ENCODE measurements at regions not wholly inside any gene's neighbourhood (a gene's known extent, or its start where the extent isn't known, plus 50 kb on each side); places are given as distances from the start of the nearest gene placed in this dataset.
A peak's percentile ranks its signal among the peaks of the same experiment; 100 is the strongest.
"Not testable (repeated sequence)": the region's sequence is repeated elsewhere in the genome, so short reads cannot be mapped to it uniquely, and the experiment has no call there.

GRCh38 chr16:73955702-73956101 is 340.9 kb upstream of the PSMD7 start:
- DNase-seq (ENCODE audit: low spot score): no peak

DNA sequence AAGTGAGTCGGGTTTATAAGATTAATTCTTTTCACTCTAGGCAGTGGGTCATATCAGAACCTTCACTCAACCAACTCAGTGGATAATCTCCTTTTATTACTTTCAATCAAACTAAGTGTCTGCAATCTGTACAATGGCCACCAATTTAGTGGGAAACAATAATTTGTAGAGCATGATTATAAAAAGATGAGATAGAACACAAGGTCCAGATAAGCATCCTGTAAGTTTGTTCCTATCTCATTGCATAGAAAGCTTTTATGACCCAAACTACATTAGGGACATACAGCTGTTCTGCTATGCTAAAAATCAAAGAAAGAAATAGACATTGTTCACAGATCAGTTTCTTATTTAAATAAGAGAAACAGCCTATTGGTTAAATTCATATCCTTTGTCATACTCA is 341.4 kb upstream of the PSMD7 start:
- DNase-seq (ENCODE audit: low spot score): no peak

- no peak for DNase-seq (ENCODE audit: low spot score)
Measured at GRCh38 chr16:73951481-73951880, 345.1 kb upstream of the PSMD7 start.

DNA sequence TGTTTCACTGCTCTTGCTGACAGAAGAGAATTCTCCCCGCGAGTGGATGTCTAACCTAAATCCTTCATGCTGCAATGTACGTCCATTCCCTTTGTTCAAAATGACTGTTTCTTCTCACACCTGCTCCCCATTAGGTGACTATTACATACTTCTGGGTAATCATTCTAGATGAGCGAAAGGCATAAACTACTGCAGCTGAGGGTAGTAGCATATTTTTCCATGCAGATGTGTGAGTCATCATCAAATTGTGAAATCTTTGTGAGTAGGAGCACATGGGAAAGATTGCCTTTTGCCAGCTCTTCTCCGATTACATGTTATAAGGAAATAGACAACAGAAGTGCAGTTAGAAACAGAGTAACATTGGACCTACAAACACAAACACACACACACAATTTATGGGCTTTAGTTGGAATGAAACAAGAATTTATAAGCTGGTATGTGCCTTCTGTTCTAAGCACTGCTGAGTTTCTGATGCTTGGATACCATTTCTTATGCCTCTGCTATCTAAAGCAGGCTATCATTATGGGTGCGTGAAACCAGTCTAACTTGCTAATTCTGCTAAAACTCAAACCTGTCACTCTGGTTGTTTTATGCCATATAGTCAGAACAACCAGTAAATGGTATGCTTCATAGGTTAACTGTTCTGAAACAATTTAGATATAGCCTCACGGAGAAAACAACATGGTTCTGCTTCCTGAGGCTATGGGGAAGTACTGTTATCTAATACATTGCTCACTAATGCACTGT is 346.9 kb upstream of the PSMD7 start:
- peak; percentile 34 for DNase-seq (ENCODE audit: low spot score)

GRCh38 chr16:73945631-73946030 is 351.0 kb upstream of the PSMD7 start:
- no peak for DNase-seq (ENCODE audit: low spot score)

- not testable (repeated sequence) for DNase-seq (ENCODE audit: low spot score)
Measured at GRCh38 chr16:73943184-73943583, 353.4 kb upstream of the PSMD7 start.

- not testable (repeated sequence) for DNase-seq (ENCODE audit: low spot score)
Measured at GRCh38 chr16:73940786-73941185, 355.8 kb upstream of the PSMD7 start.

DNA sequence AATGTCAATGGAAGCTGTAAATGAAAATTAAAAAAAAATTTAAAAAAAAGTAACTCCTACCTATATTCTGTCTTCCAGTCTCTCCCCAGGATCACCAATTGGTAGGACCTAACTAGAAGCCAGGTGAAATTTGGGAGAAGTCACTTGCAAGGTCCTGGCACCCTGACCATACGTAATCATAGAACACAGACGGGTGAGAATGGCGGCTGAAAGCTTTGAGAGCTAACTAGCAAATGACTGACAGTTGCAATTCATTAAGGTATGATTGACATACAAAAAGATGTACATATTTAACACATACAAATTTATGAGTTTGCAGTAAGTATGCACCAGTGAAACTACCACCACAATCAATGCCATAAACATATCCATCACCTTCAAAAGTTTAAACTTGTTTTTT is 372.7 kb upstream of the PSMD7 start:
- DNase-seq (ENCODE audit: low spot score): no peak

DNA sequence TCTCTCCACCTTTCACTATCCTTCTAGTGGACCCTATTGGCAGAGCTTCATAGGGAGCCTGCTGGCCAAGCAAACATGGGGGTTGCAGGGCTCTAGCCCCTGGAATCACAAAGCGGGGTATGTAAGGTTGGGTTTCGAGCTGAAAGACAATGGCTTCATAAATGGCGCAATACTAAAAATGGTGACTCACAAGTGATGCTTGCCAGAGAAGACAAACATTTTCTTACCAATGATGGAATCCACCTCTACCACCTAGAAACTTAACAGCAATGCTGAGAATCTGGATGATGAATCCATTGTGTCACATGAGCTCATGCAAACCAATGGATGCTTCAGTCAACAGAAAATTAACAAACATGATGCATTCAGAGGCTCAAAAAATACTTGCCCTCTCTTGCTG is 375.3 kb upstream of the PSMD7 start:
- no peak for DNase-seq (ENCODE audit: low spot score)

DNA sequence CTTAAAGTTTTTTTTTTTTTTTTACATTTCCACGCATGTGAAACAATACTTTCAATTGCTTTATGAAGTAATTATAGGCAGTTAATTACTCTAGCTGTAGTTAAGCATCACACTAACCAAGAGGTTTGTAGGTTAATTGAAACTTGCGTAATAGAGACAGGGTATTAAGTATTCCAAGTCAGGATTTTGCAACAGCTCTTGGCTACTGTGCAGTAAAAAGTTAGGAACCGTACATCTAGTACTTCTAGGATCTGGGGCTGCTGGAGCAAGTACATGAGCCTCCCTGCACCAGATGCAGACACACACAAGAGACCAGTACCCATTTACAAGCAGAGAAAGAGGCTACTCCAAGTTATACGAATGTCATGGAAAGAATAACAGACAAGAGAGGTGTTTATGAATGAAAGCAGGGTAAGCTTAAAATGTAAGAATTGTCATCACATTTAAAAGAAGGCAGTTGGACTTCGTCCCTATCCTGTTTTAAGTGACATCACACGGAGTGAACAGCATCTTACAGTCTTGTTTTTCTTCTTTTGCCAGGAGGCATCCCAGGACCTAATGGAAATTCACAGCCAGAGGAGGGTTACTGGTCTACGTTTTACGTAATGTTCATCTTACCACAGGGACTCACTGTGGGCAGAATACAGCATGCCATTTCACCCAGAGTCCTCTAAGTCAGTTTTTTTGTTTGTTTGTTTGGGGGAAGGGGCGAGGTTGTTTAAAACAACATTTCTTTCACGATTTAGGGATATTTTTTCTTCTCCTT is 379.6 kb upstream of the PSMD7 start:
- no peak for DNase-seq (ENCODE audit: low spot score)

- no peak for DNase-seq (ENCODE audit: low spot score)
Measured at GRCh38 chr16:73915935-73916334, 380.7 kb upstream of the PSMD7 start.

DNA sequence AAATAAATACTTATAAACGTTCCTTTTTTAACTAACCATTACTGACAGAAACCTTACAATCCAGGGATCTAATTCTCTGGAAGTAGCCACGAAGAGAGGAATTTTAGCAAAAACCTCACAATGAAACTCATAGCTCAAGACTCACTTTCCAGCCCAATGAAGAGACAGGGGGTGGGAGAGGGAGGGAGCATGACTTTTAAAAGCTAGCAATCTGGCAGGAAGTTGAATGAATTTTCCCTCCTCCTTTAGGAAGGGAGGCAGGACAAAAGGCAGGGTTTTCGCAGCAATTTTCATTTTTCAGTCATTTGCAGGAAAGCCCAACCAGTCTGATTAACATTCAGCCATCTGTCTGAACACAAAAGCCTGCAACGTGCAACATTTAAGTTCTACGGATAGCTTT is 381.5 kb upstream of the PSMD7 start:
- DNase-seq (ENCODE audit: low spot score): no peak

- no peak for DNase-seq (ENCODE audit: low spot score)
Measured at GRCh38 chr16:73912850-73913249, 383.8 kb upstream of the PSMD7 start.

DNA sequence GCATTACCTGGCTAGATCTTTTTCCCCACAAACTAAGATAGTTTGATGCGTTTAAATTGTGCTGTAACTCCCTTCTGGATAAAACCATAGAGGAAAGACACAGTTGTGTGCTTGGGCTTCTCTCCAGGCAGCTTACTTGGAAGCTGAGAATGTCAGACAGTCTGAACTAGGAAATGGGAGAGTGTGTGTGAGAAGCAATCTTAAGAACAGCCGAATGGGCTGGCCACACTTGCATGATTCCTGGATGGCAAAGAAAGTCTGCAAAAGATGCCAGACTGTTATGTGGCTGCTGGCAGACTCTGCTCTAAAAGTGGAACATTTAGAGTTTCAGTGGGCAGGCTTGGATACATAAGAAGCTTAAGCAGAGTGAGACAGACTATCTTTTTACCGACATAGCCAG is 384.3 kb upstream of the PSMD7 start:
- no peak for DNase-seq (ENCODE audit: low spot score)

GRCh38 chr16:73909529-73910035 is 387.0 kb upstream of the PSMD7 start:
- no peak for DNase-seq (ENCODE audit: low spot score)

DNA sequence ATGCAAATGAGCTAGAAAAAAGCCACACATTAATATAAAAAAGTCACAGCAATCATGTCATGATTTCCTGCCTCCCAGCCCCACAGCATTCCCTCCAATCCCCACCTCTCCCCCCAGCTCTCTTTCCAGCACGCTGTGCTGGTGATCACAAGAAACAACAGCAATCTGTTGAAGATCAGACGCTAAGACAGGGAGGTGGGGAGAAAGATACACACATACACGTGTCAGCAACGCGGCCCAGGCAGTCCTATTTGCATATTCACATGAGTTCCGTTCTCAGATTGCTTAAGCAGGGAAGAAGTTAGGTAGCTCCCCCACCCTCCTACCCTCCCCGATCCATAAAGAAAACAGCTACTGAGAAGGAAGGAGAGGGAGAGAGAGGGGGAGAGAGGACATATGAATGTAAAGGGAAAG is 405.5 kb upstream of the PSMD7 start:
- DNase-seq (ENCODE audit: low spot score): no peak

GRCh38 chr16:73890186-73891128 is 406.2 kb upstream of the PSMD7 start:
- no peak for DNase-seq (ENCODE audit: low spot score)

DNA sequence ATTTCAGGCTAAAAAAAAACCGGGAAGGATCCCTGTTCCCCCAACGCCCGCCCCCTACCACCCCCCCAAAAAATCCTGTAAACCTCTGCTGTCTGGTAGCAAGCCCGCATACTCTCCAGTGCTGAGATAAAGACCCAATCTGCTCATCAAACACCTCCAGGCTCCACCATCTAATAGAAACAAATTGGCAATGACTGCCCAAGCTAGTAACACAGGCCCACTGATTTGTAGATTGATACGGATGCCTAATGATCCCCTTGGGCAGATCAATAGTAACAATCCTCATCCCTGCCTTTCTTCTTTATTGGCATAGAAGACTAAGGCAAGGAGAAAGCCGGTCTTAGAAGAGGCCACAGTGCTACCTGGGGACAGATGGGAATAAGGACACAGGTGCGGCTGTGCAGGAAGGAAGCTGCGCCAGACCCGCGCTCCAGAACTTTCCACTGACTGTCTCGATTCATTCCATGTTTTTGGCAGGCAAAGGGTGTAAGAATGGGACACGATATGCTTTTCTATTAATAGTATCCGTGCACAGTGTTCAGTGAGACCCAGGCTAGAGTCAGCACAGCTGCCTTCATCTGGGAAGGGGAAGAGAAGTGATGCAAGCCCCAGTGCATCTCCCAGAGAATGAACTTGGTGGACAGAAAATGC is 407.6 kb upstream of the PSMD7 start:
- no peak for DNase-seq (ENCODE audit: low spot score)

DNA sequence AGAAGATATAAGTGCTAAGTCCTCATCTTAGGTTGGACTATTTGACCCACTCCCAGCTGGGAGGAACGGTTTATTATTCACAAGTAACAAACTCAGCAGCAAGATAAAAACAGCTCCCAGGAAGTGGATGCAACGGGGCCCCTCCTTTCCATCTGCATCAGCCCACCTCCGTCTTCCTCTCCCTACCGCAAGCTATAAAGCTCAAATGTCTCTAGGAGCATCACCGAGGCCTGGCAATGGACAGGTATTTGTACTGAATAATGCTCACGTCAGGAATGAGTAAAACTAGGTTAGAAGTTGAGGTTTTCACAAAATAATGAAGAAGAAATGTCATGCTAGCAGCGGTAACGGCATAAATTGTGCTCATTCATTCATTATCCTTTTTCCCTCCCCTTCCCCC is 408.7 kb upstream of the PSMD7 start:
- no peak for DNase-seq (ENCODE audit: low spot score)

- no peak for DNase-seq (ENCODE audit: low spot score)
Measured at GRCh38 chr16:73886426-73886825, 410.2 kb upstream of the PSMD7 start.

DNA sequence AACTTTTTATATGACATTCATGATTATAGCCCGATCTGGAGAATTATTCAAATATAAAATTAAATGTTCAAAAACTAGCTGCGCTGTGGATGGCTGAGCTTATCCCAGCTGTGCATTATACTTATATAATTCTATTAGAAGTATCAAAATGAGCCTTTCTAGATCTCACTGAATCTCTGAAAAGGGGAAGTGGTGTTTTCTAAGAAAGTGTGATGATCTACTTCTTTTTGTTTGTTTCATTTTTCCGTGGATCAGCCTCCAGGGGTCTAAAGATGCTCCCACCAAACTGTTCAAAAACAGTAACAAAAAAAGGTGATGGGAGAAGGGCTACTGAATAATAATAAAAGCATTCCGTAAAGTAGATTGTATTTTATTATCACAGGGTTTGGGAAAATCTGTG is 411.3 kb upstream of the PSMD7 start:
- no peak for DNase-seq (ENCODE audit: low spot score)

DNA sequence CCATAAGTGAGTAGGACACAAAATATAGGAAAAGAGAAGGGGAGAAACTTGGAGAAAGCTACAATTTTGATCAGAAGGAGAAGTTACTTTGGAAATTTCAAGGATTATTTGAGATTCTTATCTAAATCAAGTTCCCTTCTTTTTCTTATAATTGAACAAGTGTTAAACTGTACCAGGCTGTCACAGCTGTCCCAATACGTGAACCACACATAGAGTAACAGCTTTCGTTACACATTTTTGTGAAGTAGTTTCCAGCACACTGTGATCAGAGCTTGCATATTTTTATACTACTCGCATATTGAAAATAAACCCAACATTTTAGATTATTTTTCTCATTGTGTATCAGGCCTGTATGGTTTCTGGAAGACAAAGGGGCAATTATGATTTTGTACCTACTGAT is 412.8 kb upstream of the PSMD7 start:
- no peak for DNase-seq (ENCODE audit: low spot score)
